Astrocyte of the cerebellum (primary cell): ENCODE measurements at regions not wholly inside any gene's neighbourhood (a gene's known extent, or its start where the extent isn't known, plus 50 kb on each side); places are given as distances from the start of the nearest gene placed in this dataset.

Source experiments
- DNase-seq: peaks from one replicate; pipeline ENCODE4 v3.0.0-alpha.2; 2011; ENCODE audit warnings: low read depth
- H3K4me3 ChIP-seq: 2 replicates; pipeline ENCODE4 v1.5.1; 2011; ENCODE audit warnings: mild to moderate bottlenecking, low read depth, low read length, moderate library complexity
- CTCF ChIP-seq: IDR thresholded peaks from 2 replicates; pipeline ENCODE4 v1.5.1; 2012; ENCODE audit warnings: low read length, low read depth, moderate library complexity, mild to moderate bottlenecking; ENCODE audit errors: missing control alignments
- in situ Hi-C: cut with HindIII; loops from 2 replicates; pipeline ENCODE4 v1.10.0; 2017; ENCODE audit warnings: low sequenced_read_pairs

- no peak for DNase-seq
- in situ Hi-C loops, result no loop called here
- no peak overlapping the region for H3K4me3 ChIP-seq
- TF ChIP-seq CTCF, result no peak
These were observed 184.7 kb downstream of the TMX1 start for GRCh38 chr14:51424561-51425251.

DNA sequence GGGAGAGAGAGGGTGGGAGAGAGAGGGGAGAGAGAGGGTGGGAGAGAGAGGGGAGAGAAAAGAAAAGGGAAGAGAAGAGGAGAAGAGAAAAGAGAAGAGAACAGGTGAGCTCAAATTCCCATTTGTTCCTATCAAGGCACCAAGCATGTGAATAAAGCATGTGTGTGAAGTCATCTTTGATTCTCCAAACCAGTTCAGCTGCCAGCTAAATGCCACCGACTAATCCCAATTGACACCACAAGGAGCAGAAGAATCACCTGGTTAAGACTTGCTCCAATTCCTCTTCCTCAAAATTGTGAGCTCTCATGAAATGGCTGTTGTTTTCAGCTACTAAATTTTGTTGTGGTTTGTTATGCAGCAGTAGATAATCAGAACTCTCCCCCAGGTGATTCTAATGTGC is 188.9 kb downstream of the TMX1 start:
- in situ Hi-C loops, result no loop called here
- no peak overlapping the region for H3K4me3 ChIP-seq
- no peak for DNase-seq
- no peak for TF ChIP-seq CTCF

- no peak for DNase-seq
- no peak overlapping the region for H3K4me3 ChIP-seq
- no peak for TF ChIP-seq CTCF
- in situ Hi-C loops, result no loop called here
These were observed 190.0 kb downstream of the TMX1 start for GRCh38 chr14:51430079-51430478.

DNA sequence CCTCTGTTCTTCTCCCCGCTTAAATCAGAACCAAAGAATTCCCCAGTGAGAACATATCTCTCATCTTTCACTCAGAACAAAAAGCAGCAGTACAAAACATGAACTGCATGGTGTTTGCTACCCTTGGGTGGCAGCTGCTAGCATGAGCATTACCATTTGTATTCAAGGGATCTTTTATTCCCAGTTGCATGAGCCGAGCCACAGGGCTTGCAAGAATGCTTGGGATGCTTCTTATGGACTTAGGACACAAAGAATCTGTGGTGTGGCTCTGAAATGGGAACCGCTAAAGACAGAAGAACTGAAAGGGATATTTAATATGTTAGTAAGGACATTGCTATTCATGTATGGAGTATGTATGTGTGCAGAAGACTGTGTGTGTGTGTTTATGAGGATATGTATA is 190.6 kb downstream of the TMX1 start:
- TF ChIP-seq CTCF, result no peak
- peak; percentile 49 for DNase-seq
- no peak overlapping the region for H3K4me3 ChIP-seq
- in situ Hi-C loops, result no loop called here

GRCh38 chr14:51431033-51431709 is 191.1 kb downstream of the TMX1 start:
- in situ Hi-C loops, result no loop called here
- H3K4me3 ChIP-seq, result no peak overlapping the region
- DNase-seq, result no peak
- TF ChIP-seq CTCF, result no peak

- no peak for TF ChIP-seq CTCF
- no peak for DNase-seq
- in situ Hi-C loops, result no loop called here
- H3K4me3 ChIP-seq, result no peak overlapping the region
These were observed 191.7 kb downstream of the TMX1 start for GRCh38 chr14:51431741-51432140.
